Mucosa of descending colon (tissue), 3 donors: ENCODE measurements at regions not wholly inside any gene's neighbourhood (a gene's known extent, or its start where the extent isn't known, plus 50 kb on each side); places are given as distances from the start of the nearest gene placed in this dataset.
A peak's percentile ranks its signal among the peaks of the same experiment; 100 is the strongest.

Source experiments
- ATAC-seq: fragments of 200-7000 bp; cut with Tn5 transposase; one replicate; pipeline ENCODE4 v1.9.1; 2020; ENCODE audit warnings: mild to moderate bottlenecking, moderate library complexity
- DNase-seq, 3 donors: peaks; one replicate each; pipeline ENCODE4 v3.0.0-alpha.2; 2020
- H3K36me3 ChIP-seq: fragments of 200-600 bp; one replicate; pipeline ENCODE4 v1.8.0; 2021; ENCODE audit warnings: low read depth, mild to moderate bottlenecking
- H3K4me1 ChIP-seq: fragments of 200-600 bp; one replicate; pipeline ENCODE4 v1.8.0; 2021; ENCODE audit warnings: low read depth, mild to moderate bottlenecking
- H3K4me3 ChIP-seq: fragments of 200-600 bp; one replicate; pipeline ENCODE4 v1.8.0; 2021; ENCODE audit warnings: mild to moderate bottlenecking
- H3K9me3 ChIP-seq: fragments of 200-600 bp; one replicate; pipeline ENCODE4 v1.8.0; 2021; ENCODE audit warnings: mild to moderate bottlenecking
- intact Hi-C, 2 donors: fragments of 100-400 bp; cut with DNase I in 1 of 2; cut with micrococcal nuclease in 1 of 2; formaldehyde crosslinking; loops; one replicate each; pipeline versions ENCODE4 v1.11.0 to v1.11.1; 2022; cut with DNase I, micrococcal nuclease
- TF ChIP-seq, protein P1 (sequence below): fragments of 200-600 bp; IDR thresholded peaks from one replicate; pipeline ENCODE4 v1.8.0; 2022; ENCODE audit warnings: antibody characterized with exemption, mild to moderate bottlenecking
- donor health status: DM: no; HTN: no; CAD: no; lungs with moderate emphysema.
- donor health status: DM: no; HTN: no; CAD: no.
- donor health status: DM: no; HTN: yes; CAD: no.

GRCh38 chr2:37447446-37447845, 103.0 kb downstream of the QPCT start:
- TF ChIP-seq, protein P1, sequence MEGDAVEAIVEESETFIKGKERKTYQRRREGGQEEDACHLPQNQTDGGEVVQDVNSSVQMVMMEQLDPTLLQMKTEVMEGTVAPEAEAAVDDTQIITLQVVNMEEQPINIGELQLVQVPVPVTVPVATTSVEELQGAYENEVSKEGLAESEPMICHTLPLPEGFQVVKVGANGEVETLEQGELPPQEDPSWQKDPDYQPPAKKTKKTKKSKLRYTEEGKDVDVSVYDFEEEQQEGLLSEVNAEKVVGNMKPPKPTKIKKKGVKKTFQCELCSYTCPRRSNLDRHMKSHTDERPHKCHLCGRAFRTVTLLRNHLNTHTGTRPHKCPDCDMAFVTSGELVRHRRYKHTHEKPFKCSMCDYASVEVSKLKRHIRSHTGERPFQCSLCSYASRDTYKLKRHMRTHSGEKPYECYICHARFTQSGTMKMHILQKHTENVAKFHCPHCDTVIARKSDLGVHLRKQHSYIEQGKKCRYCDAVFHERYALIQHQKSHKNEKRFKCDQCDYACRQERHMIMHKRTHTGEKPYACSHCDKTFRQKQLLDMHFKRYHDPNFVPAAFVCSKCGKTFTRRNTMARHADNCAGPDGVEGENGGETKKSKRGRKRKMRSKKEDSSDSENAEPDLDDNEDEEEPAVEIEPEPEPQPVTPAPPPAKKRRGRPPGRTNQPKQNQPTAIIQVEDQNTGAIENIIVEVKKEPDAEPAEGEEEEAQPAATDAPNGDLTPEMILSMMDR, result no peak
- Histone ChIP-seq H3K36me3 (no peaks in the 10 kb centered on the region), H3K4me3 (no peak overlapping the region), H3K4me1 (no peaks in the 10 kb centered on the region), H3K9me3 (no peaks in the 10 kb centered on the region)
- no peak for DNase-seq
- ATAC-seq, result no peak
- intact Hi-C loops, result no loop called here

DNA sequence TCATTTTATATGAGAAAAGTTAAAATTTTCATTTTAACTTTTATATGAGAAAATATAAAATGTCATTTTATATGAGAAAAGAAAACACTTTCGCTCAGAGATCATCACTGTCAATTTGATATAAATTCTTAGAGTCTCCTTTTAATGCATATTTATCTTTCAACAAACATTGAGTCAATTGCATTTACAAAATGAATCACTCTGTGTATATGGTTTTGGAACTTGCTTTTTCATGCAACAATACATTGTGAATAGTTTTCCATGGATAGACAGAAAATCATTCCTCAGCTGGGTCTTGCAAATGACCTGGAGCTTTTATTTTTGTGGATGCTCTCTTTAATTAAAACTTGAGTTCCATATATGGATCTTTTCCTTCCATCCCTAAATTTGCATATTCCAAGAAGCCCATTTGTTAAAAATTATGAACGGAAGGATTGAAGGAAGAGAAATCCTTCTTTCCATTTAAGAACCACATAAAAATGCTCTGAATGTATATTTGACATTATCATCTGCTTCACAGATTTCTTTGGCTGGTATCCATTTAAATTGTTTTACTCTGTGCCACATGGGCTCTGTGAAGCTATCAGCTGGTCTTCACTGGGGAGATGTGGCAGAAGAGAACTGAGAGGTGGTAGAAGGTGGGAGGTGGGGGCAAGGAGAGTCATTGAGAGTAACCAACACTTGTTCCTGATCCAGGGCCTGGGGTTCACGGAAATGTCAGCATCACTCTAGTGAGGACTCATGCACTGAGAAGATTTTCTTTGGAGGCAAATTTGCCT, 104.1 kb downstream of the QPCT start:
- intact Hi-C loops, result no loop called here
- Histone ChIP-seq H3K4me1 (no peaks in the 10 kb centered on the region), H3K36me3 (no peaks in the 10 kb centered on the region), H3K4me3 (no peak overlapping the region), H3K9me3 (no peaks in the 10 kb centered on the region)
- ATAC-seq, result no peak
- TF ChIP-seq, protein P1, result no peak
- no peak for DNase-seq

DNA sequence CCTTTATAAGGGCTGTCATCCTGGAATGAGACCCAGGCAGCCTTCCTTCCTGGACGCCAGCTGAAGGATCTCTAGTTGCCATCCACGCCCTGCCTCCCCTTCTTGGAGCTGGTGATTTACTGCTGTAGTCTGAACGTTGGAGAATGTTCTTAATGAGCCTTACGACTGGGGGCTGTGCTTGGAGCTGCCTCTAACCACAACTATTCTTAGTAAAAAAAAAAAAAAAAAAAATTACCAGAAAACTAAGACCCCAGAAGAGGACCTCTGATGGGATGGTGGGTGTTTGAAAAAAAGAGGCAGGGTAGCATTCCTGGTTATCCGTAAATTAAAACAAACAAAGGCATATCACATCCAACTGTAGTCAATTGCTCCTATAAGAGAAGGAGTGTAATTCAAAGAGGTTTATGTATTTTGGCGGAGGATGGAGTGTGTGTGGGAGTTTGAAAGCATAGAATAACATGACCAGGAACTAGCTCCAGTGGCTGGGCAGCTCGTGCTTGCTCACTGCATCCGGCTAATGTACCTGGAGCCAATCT, 105.4 kb downstream of the QPCT start:
- intact Hi-C loops, result no loop called here
- TF ChIP-seq, protein P1, result no peak
- no peaks in the 10 kb centered on the region for H3K9me3 ChIP-seq
- H3K4me1 ChIP-seq, result no peaks in the 10 kb centered on the region
- ATAC-seq (peak; percentile 63), DNase-seq (peak in 2 of 3 donors; percentile 30 to 54)
- no peak overlapping the region for H3K4me3 ChIP-seq
- H3K36me3 ChIP-seq, result no peaks in the 10 kb centered on the region

- H3K9me3 ChIP-seq, result no peaks in the 10 kb centered on the region
- no peak overlapping the region for H3K4me3 ChIP-seq
- intact Hi-C loops, result no loop called here
- ATAC-seq (peak; percentile 32), DNase-seq (no peak)
- no peaks in the 10 kb centered on the region for H3K4me1 ChIP-seq
- TF ChIP-seq, protein P1, result no peak
- no peaks in the 10 kb centered on the region for H3K36me3 ChIP-seq
These were observed 108.6 kb downstream of the QPCT start for GRCh38 chr2:37453027-37453426.

DNA sequence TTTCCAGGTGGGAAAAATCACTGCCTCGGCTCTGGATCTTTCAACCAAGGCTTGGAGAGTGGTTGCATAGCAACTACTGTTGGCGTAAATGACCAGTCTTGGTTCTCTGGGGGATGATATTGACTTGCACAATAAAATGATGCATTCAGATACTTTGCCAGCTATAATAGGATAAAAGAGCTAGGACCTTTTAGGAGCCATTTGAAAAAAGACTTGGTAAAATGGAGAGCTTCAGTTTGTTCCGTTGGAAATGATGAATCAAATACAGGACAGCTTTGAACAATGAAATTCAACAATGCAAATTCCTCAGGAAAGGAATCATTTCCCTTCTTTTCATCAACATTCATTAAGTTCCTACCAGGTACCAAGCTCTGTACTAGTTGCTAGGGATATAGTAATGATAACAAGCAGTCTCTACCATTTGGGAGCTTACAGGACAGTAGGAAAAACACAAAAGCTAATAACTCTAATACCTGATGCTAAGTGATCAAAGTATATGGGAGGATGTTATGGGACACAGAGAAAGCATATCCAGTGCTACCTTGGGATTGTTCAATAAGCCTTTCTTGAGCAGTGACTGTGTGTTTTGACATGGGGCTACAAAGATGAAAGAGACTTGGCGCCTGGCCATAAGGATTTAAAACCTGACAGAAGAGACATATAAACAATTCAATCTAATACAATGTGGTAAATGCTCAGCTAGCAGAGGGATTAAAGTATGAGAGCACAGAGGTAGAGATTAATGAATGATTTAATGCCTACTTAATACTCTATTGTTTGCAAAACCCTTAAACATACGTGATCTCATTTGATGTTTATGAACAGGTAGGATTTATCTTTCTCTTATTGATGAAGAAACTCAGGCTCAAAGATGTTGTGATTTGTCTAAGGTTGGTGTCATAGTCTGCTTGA, 110.7 kb downstream of the QPCT start:
- ATAC-seq, result no peak
- H3K4me1 ChIP-seq, result no peaks in the 10 kb centered on the region
- H3K9me3 ChIP-seq, result no peaks in the 10 kb centered on the region
- H3K36me3 ChIP-seq, result no peaks in the 10 kb centered on the region
- intact Hi-C loops, result no loop called here
- TF ChIP-seq, protein P1, result no peak
- H3K4me3 ChIP-seq, result no peak overlapping the region
- DNase-seq, result no peak
